Neural progenitor cell (in vitro differentiated cells): ENCODE measurements at regions not wholly inside any gene's neighbourhood (a gene's known extent, or its start where the extent isn't known, plus 50 kb on each side); places are given as distances from the start of the nearest gene placed in this dataset.
A peak's percentile ranks its signal among the peaks of the same experiment; 100 is the strongest.

Experiments
- DNase-seq: peaks from one replicate; pipeline ENCODE4 v3.0.0-alpha.2; 2016; ENCODE audit warnings: low spot score
- H2AFZ ChIP-seq: fragments of 200-600 bp; sonication (generic); replicated peaks from 2 replicates; pipeline ENCODE4 v1.6.1; 2016; ENCODE audit warnings: antibody characterized with exemption
- H3F3A ChIP-seq: fragments of 200-600 bp; sonication (generic); 2 replicates; pipeline ENCODE4 v1.6.1; 2016; ENCODE audit warnings: antibody characterized with exemption, low read depth
- H3K27ac ChIP-seq: fragments of 200-600 bp; sonication (generic); 2 replicates; pipeline ENCODE4 v1.5.1; 2016; ENCODE audit warnings: mild to moderate bottlenecking
- H3K27me3 ChIP-seq: fragments of 200-600 bp; sonication (generic); 2 replicates; pipeline ENCODE4 v1.6.1; 2016; ENCODE audit warnings: mild to moderate bottlenecking, moderate library complexity
- H3K36me3 ChIP-seq: fragments of 200-600 bp; sonication (generic); 2 replicates; pipeline ENCODE4 v1.5.1; 2016
- H3K4me1 ChIP-seq: fragments of 200-600 bp; sonication (generic); 2 replicates; pipeline ENCODE4 v1.6.1; 2016; ENCODE audit warnings: mixed run types
- H3K4me2 ChIP-seq: fragments of 200-600 bp; sonication (generic); 2 replicates; pipeline ENCODE4 v1.6.1; 2016
- H3K4me3 ChIP-seq: fragments of 200-600 bp; sonication (generic); 2 replicates; pipeline ENCODE4 v1.5.1; 2016
- H3K79me2 ChIP-seq: fragments of 200-600 bp; sonication (generic); 2 replicates; pipeline ENCODE4 v1.6.1; 2016; ENCODE audit warnings: low read depth
- H3K9ac ChIP-seq: fragments of 200-600 bp; sonication (generic); 2 replicates; pipeline ENCODE4 v1.6.1; 2016
- H3K9me3 ChIP-seq: fragments of 200-600 bp; sonication (generic); 2 replicates; pipeline ENCODE4 v1.5.1; 2016; ENCODE audit warnings: low read depth
- H4K20me1 ChIP-seq: fragments of 200-600 bp; sonication (generic); 2 replicates; pipeline ENCODE4 v1.6.1; 2016; ENCODE audit warnings: low read depth
- H3K27ac Mint-ChIP-seq: 3 replicates; pipeline ENCODE4 v1.8.0; 2021; ENCODE audit warnings: mixed read lengths
- H3K27me3 Mint-ChIP-seq: 2 replicates; pipeline ENCODE4 v1.8.0; 2022; ENCODE audit warnings: low read depth, mild to moderate bottlenecking, inconsistent platforms, moderate library complexity, mixed read lengths; ENCODE audit not compliant: insufficient read depth
- H3K36me3 Mint-ChIP-seq: 3 replicates; pipeline ENCODE4 v1.8.0; 2021; ENCODE audit warnings: mixed read lengths
- H3K4me1 Mint-ChIP-seq: 3 replicates; pipeline ENCODE4 v1.8.0; 2021; ENCODE audit warnings: mixed read lengths
- H3K4me3 Mint-ChIP-seq: 3 replicates; pipeline ENCODE4 v1.8.0; 2021; ENCODE audit warnings: mild to moderate bottlenecking, moderate library complexity, mixed read lengths
- H3K9me3 Mint-ChIP-seq: 3 replicates; pipeline ENCODE4 v1.8.0; 2020; ENCODE audit warnings: mixed read lengths
- CTCF ChIP-seq: fragments of 200-600 bp; sonication (generic); IDR thresholded peaks from 2 replicates; pipeline ENCODE4 v1.5.1; 2017; ENCODE audit warnings: antibody characterized with exemption, mild to moderate bottlenecking
- EZH2 ChIP-seq: fragments of 200-600 bp; sonication (generic); IDR thresholded peaks from 2 replicates; pipeline ENCODE4 v1.6.1; 2017; ENCODE audit warnings: antibody characterized with exemption, mild to moderate bottlenecking, moderate library complexity
- EZH2phosphoT487 ChIP-seq: fragments of 200-600 bp; sonication (generic); IDR thresholded peaks from 2 replicates; pipeline ENCODE4 v1.6.1; 2017; ENCODE audit warnings: antibody characterized with exemption

GRCh38 chr1:175853681-175854080 lies 110.3 kb upstream of the TNR start:
- no peaks in the 10 kb centered on the region for H3K79me2 ChIP-seq
- H3K27me3 ChIP-seq: no peaks in the 10 kb centered on the region
- no peak overlapping the region for H3K27ac ChIP-seq
- no peak overlapping the region for H3K9ac ChIP-seq
- H3K4me3 ChIP-seq: no peak overlapping the region
- no peaks in the 10 kb centered on the region for H3K36me3 Mint-ChIP-seq
- H3K36me3 ChIP-seq: no peaks in the 10 kb centered on the region
- no peaks in the 10 kb centered on the region for H3K9me3 Mint-ChIP-seq
- H3K27ac Mint-ChIP-seq: no peak overlapping the region
- H3K27me3 Mint-ChIP-seq: peaks cover 4% of the 10 kb centered on the region
- H3F3A ChIP-seq: no peaks in the 10 kb centered on the region
- H4K20me1 ChIP-seq: no peaks in the 10 kb centered on the region
- no peaks in the 10 kb centered on the region for H3K4me1 ChIP-seq
- peaks cover 8% of the 10 kb centered on the region for H3K4me1 Mint-ChIP-seq
- no peak overlapping the region for H2AFZ ChIP-seq
- no peak for DNase-seq
- no peaks in the 10 kb centered on the region for H3K9me3 ChIP-seq
- H3K4me2 ChIP-seq: no peak overlapping the region
- no peak overlapping the region for H3K4me3 Mint-ChIP-seq
- TF ChIP-seq EZH2phosphoT487 (no peak), CTCF (no peak), EZH2 (no peak)

- Histone ChIP-seq H3K79me2 (no peaks in the 10 kb centered on the region), H3K4me3 (no peak overlapping the region), H2AFZ (no peak overlapping the region), H3K9ac (no peak overlapping the region), H3F3A (no peaks in the 10 kb centered on the region), H3K9me3 (no peaks in the 10 kb centered on the region), H3K27me3 (no peaks in the 10 kb centered on the region), H3K4me2 (no peak overlapping the region), H3K4me1 (no peaks in the 10 kb centered on the region), H3K27ac (no peak overlapping the region), H3K36me3 (no peaks in the 10 kb centered on the region), H4K20me1 (no peaks in the 10 kb centered on the region)
- Mint-ChIP-seq H3K27me3 (peaks cover 4% of the 10 kb centered on the region), H3K4me1 (peaks cover 3% of the 10 kb centered on the region), H3K27ac (no peak overlapping the region), H3K4me3 (no peak overlapping the region), H3K36me3 (no peaks in the 10 kb centered on the region), H3K9me3 (no peaks in the 10 kb centered on the region)
- no peak for DNase-seq
- TF ChIP-seq EZH2phosphoT487 (no peak), EZH2 (no peak), CTCF (no peak)
Measured at GRCh38 chr1:175851749-175852148, 108.4 kb upstream of the TNR start.

DNA sequence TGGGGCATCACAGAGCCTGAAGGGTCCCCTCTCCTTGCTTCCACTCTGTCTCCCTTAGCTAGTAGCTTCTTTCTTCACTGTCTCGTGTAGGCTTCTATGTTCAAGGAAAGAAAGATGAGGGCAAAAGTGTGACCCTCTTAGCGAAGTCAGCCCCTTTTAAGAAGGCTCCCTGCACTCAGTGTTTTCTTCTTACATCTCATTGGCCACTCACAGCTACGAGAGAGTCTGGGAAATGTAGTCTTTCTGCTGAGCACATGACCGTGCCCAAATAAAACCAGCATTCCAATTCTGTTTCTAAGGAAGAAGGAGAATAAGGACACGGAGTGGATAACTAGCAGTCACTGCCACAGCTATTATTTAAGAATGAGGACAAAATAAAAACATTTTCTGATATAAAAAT lies 104.9 kb upstream of the TNR start:
- no peak overlapping the region for H3K27ac ChIP-seq
- no peaks in the 10 kb centered on the region for H4K20me1 ChIP-seq
- no peaks in the 10 kb centered on the region for H3K27me3 ChIP-seq
- H3K4me3 Mint-ChIP-seq: no peak overlapping the region
- no peak overlapping the region for H3K4me3 ChIP-seq
- no peaks in the 10 kb centered on the region for H3K4me1 ChIP-seq
- H3K27me3 Mint-ChIP-seq: peaks cover 7% of the 10 kb centered on the region
- H3K4me2 ChIP-seq: peak overlapping the region; percentile 42
- H3K27ac Mint-ChIP-seq: no peak overlapping the region
- no peaks in the 10 kb centered on the region for H3K36me3 ChIP-seq
- no peaks in the 10 kb centered on the region for H3K9me3 Mint-ChIP-seq
- no peak overlapping the region for H3K9ac ChIP-seq
- TF ChIP-seq EZH2phosphoT487 (no peak), CTCF (no peak), EZH2 (no peak)
- peaks cover 3% of the 10 kb centered on the region for H3K4me1 Mint-ChIP-seq
- H3K9me3 ChIP-seq: no peaks in the 10 kb centered on the region
- peak overlapping the region; percentile 97 for H2AFZ ChIP-seq
- DNase-seq: peak; percentile 17
- H3K36me3 Mint-ChIP-seq: no peaks in the 10 kb centered on the region
- H3K79me2 ChIP-seq: no peaks in the 10 kb centered on the region
- H3F3A ChIP-seq: no peaks in the 10 kb centered on the region

- Histone ChIP-seq H3F3A (no peaks in the 10 kb centered on the region), H3K4me1 (no peaks in the 10 kb centered on the region), H3K36me3 (no peaks in the 10 kb centered on the region), H3K4me3 (no peak overlapping the region), H3K9ac (no peak overlapping the region), H2AFZ (no peak overlapping the region), H3K9me3 (no peaks in the 10 kb centered on the region), H3K27ac (no peak overlapping the region), H3K4me2 (no peak overlapping the region), H3K27me3 (no peaks in the 10 kb centered on the region), H4K20me1 (no peaks in the 10 kb centered on the region), H3K79me2 (no peaks in the 10 kb centered on the region)
- no peak overlapping the region for H3K4me3 Mint-ChIP-seq
- no peaks in the 10 kb centered on the region for H3K36me3 Mint-ChIP-seq
- no peaks in the 10 kb centered on the region for H3K9me3 Mint-ChIP-seq
- peaks cover 7% of the 10 kb centered on the region for H3K27me3 Mint-ChIP-seq
- H3K4me1 Mint-ChIP-seq: peaks cover 20% of the 10 kb centered on the region
- TF ChIP-seq CTCF (no peak), EZH2 (no peak), EZH2phosphoT487 (no peak)
- H3K27ac Mint-ChIP-seq: no peak overlapping the region
- no peak for DNase-seq
Measured at GRCh38 chr1:175845985-175846384, 102.6 kb upstream of the TNR start.
